ENCODE measurements at regions not wholly inside any gene's neighbourhood (a gene's known extent, or its start where the extent isn't known, plus 50 kb on each side); places are given as distances from the start of the nearest gene placed in this dataset.

- DNase-seq (ENCODE audit: low spot score) = no peak
- intact Hi-C loops (cut with DNase I) = no loop called here
Observed at GRCh38 chr14:99062216-99062615, 209.8 kb downstream of the BCL11B start.

GRCh38 chr14:99062772-99063418 lies 209.1 kb downstream of the BCL11B start:
- intact Hi-C loops (cut with DNase I) = no loop called here
- no peak for DNase-seq (ENCODE audit: low spot score)

GRCh38 chr14:99063620-99064225 lies 208.3 kb downstream of the BCL11B start:
- intact Hi-C loops (cut with DNase I) = no loop called here
- DNase-seq (ENCODE audit: low spot score) = no peak

GRCh38 chr14:99064262-99064954 lies 207.6 kb downstream of the BCL11B start:
- DNase-seq (ENCODE audit: low spot score) = no peak
- intact Hi-C loops (cut with DNase I) = no loop called here

GRCh38 chr14:99065551-99065950 lies 206.4 kb downstream of the BCL11B start:
- intact Hi-C loops (cut with DNase I) = no loop called here
- DNase-seq (ENCODE audit: low spot score) = no peak

- intact Hi-C loops (cut with DNase I) = no loop called here
- DNase-seq (ENCODE audit: low spot score) = no peak
Observed at GRCh38 chr14:99066378-99066777, 205.6 kb downstream of the BCL11B start.

- intact Hi-C loops (cut with DNase I) = no loop called here
- DNase-seq (ENCODE audit: low spot score) = no peak
Observed at GRCh38 chr14:99067141-99067920, 204.7 kb downstream of the BCL11B start.

GRCh38 chr14:99067927-99068326 lies 204.1 kb downstream of the BCL11B start:
- intact Hi-C loops (cut with DNase I) = no loop called here
- DNase-seq (ENCODE audit: low spot score) = no peak

- DNase-seq (ENCODE audit: low spot score) = no peak
- intact Hi-C loops (cut with DNase I) = no loop called here
Observed at GRCh38 chr14:99069946-99070345, 202.1 kb downstream of the BCL11B start.

- DNase-seq (ENCODE audit: low spot score) = no peak
- intact Hi-C loops (cut with DNase I) = no loop called here
Observed at GRCh38 chr14:99072433-99072832, 199.6 kb downstream of the BCL11B start.

- DNase-seq (ENCODE audit: low spot score) = no peak
- intact Hi-C loops (cut with DNase I) = no loop called here
Observed at GRCh38 chr14:99072956-99073355, 199.0 kb downstream of the BCL11B start.

- intact Hi-C loops (cut with DNase I) = no loop called here
- no peak for DNase-seq (ENCODE audit: low spot score)
Observed at GRCh38 chr14:99073431-99073830, 198.6 kb downstream of the BCL11B start.

GRCh38 chr14:99075061-99075460 lies 196.9 kb downstream of the BCL11B start:
- intact Hi-C loops (cut with DNase I) = no loop called here
- DNase-seq (ENCODE audit: low spot score) = no peak

- no peak for DNase-seq (ENCODE audit: low spot score)
- intact Hi-C loops (cut with DNase I) = no loop called here
Observed at GRCh38 chr14:99075771-99076375, 196.1 kb downstream of the BCL11B start.

- DNase-seq (ENCODE audit: low spot score) = no peak
- intact Hi-C loops (cut with DNase I) = no loop called here
Observed at GRCh38 chr14:99077076-99077843, 194.7 kb downstream of the BCL11B start.

- intact Hi-C loops (cut with DNase I) = no loop called here
- DNase-seq (ENCODE audit: low spot score) = no peak
Observed at GRCh38 chr14:99077844-99078236, 194.2 kb downstream of the BCL11B start.

GRCh38 chr14:99078426-99078825 lies 193.6 kb downstream of the BCL11B start:
- DNase-seq (ENCODE audit: low spot score) = no peak
- intact Hi-C loops (cut with DNase I) = no loop called here

- intact Hi-C loops (cut with DNase I) = no loop called here
- no peak for DNase-seq (ENCODE audit: low spot score)
Observed at GRCh38 chr14:99079061-99079727, 192.8 kb downstream of the BCL11B start.

GRCh38 chr14:99080306-99080705 lies 191.7 kb downstream of the BCL11B start:
- intact Hi-C loops (cut with DNase I) = no loop called here
- DNase-seq (ENCODE audit: low spot score) = no peak
